BE2C (cell line): ENCODE measurements at regions not wholly inside any gene's neighbourhood (a gene's known extent, or its start where the extent isn't known, plus 50 kb on each side); places are given as distances from the start of the nearest gene placed in this dataset.

Source experiments
- DNase-seq: peaks from one replicate; pipeline ENCODE4 v3.0.0-alpha.2; 2020
- H3K27me3 ChIP-seq: fragments of 250-450 bp; sonication (Bioruptor Pico); 2 replicates; pipeline ENCODE4 v1.5.1; 2020; ENCODE audit warnings: mild to moderate bottlenecking
- H3K36me3 ChIP-seq: fragments of 250-450 bp; sonication (Bioruptor Pico); 2 replicates; pipeline ENCODE4 v1.5.1; 2020; ENCODE audit warnings: mild to moderate bottlenecking
- H3K4me1 ChIP-seq: fragments of 250-450 bp; sonication (Bioruptor Pico); 2 replicates; pipeline ENCODE4 v1.5.1; 2020
- H3K4me3 ChIP-seq: 2 replicates; pipeline ENCODE4 v1.5.1; 2011; ENCODE audit warnings: low read depth, low read length
- H3K9me3 ChIP-seq: fragments of 250-450 bp; sonication (Bioruptor Pico); 2 replicates; pipeline ENCODE4 v1.5.1; 2020
- TF ChIP-seq, protein P1 (sequence below): IDR thresholded peaks from 2 replicates; pipeline ENCODE4 v1.5.1; 2012; ENCODE audit warnings: mild to moderate bottlenecking, low read depth, low read length

DNA sequence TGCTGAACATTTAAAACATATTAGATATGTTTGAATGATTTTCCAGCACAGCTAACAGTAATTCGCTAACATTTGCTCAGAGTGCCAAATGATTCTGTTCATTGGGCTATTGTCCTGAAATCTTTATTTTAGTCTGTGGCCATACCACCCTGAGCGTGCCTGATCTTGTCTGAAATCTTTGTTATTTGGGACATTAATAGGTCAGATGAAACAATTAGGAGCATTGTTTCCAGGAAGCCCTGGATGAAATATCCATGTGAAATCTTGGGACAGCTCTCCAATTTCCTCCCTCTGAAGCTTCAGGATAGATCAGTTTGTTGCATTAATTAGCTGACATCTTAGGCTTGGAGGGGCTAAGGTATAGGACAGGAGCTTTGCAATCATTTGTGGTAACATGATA, 512.0 kb downstream of the KIF20B start:
- Histone ChIP-seq H3K9me3 (no peaks in the 10 kb centered on the region), H3K36me3 (no peaks in the 10 kb centered on the region), H3K4me3 (no peak overlapping the region), H3K4me1 (no peaks in the 10 kb centered on the region), H3K27me3 (no peaks in the 10 kb centered on the region)
- TF ChIP-seq, protein P1, sequence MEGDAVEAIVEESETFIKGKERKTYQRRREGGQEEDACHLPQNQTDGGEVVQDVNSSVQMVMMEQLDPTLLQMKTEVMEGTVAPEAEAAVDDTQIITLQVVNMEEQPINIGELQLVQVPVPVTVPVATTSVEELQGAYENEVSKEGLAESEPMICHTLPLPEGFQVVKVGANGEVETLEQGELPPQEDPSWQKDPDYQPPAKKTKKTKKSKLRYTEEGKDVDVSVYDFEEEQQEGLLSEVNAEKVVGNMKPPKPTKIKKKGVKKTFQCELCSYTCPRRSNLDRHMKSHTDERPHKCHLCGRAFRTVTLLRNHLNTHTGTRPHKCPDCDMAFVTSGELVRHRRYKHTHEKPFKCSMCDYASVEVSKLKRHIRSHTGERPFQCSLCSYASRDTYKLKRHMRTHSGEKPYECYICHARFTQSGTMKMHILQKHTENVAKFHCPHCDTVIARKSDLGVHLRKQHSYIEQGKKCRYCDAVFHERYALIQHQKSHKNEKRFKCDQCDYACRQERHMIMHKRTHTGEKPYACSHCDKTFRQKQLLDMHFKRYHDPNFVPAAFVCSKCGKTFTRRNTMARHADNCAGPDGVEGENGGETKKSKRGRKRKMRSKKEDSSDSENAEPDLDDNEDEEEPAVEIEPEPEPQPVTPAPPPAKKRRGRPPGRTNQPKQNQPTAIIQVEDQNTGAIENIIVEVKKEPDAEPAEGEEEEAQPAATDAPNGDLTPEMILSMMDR, result no peak
- no peak for DNase-seq

GRCh38 chr10:90218846-90219245, 517.5 kb downstream of the KIF20B start:
- no peaks in the 10 kb centered on the region for H3K36me3 ChIP-seq
- H3K27me3 ChIP-seq, result no peaks in the 10 kb centered on the region
- H3K9me3 ChIP-seq, result no peaks in the 10 kb centered on the region
- no peak for DNase-seq
- H3K4me3 ChIP-seq, result no peak overlapping the region
- TF ChIP-seq, protein P1, result no peak
- no peaks in the 10 kb centered on the region for H3K4me1 ChIP-seq

DNA sequence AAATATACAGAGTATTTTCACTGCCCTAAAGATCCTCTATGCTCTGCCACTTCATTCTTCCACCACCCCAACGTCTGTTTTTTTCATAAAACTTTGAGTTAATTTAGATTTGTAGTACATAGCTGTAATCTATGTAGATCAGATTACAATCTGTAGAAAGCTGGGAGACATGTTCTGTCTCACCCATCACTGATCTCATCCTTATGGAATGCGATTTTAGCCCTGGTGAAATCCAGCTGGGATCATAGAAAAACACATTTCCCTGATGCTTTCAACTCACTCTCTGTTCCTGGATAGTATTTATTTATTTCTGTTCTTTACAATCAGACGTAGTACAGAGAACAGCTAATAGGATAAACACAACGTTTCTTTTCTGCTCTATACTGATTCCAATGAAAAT, 521.0 kb downstream of the KIF20B start:
- TF ChIP-seq, protein P1, result no peak
- Histone ChIP-seq H3K27me3 (no peaks in the 10 kb centered on the region), H3K36me3 (no peaks in the 10 kb centered on the region), H3K4me1 (no peaks in the 10 kb centered on the region), H3K4me3 (no peak overlapping the region), H3K9me3 (no peaks in the 10 kb centered on the region)
- DNase-seq, result no peak

DNA sequence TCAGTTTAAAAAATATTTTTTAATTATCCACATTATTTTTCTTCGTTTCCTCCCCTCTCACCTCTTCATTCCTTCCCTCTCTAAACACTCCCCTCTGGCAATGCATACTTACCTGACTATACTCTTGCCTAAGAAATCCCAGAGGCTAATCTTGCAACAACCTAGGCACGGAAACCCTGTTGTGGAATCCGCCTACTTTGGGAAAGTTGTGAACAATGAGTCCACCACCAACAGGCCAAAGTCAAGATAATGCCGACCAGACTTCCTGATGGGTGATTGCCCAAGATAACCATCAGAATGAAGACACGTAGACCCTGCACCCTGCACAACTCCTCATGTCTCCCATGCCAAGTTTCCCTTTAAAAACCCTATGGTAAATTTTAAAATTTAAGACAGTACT, 521.5 kb downstream of the KIF20B start:
- Histone ChIP-seq H3K36me3 (no peaks in the 10 kb centered on the region), H3K9me3 (no peaks in the 10 kb centered on the region), H3K27me3 (no peaks in the 10 kb centered on the region), H3K4me3 (no peak overlapping the region), H3K4me1 (no peaks in the 10 kb centered on the region)
- no peak for DNase-seq
- TF ChIP-seq, protein P1, result no peak

GRCh38 chr10:90224791-90225566, 523.6 kb downstream of the KIF20B start:
- Histone ChIP-seq H3K36me3 (no peaks in the 10 kb centered on the region), H3K4me1 (no peaks in the 10 kb centered on the region), H3K9me3 (no peaks in the 10 kb centered on the region), H3K4me3 (no peak overlapping the region), H3K27me3 (no peaks in the 10 kb centered on the region)
- no peak for DNase-seq
- TF ChIP-seq, protein P1, result no peak

GRCh38 chr10:90226517-90226916, 525.1 kb downstream of the KIF20B start:
- no peak overlapping the region for H3K4me3 ChIP-seq
- no peaks in the 10 kb centered on the region for H3K36me3 ChIP-seq
- no peaks in the 10 kb centered on the region for H3K9me3 ChIP-seq
- no peaks in the 10 kb centered on the region for H3K27me3 ChIP-seq
- TF ChIP-seq, protein P1, result no peak
- H3K4me1 ChIP-seq, result no peaks in the 10 kb centered on the region
- no peak for DNase-seq
